CD4-positive, alpha-beta T cell (primary cell): ENCODE measurements at regions not wholly inside any gene's neighbourhood (a gene's known extent, or its start where the extent isn't known, plus 50 kb on each side); places are given as distances from the start of the nearest gene placed in this dataset.

ENCODE experiments used
- ATAC-seq: fragments of 200-7000 bp; cut with Tn5 transposase; one replicate; pipeline ENCODE4 v1.10.0; 2022; ENCODE audit warnings: mild to moderate bottlenecking; ENCODE audit not compliant: poor library complexity
- CTCF ChIA-PET: fragments of 350-600 bp; sonication (Branson Sonifier 250); formaldehyde crosslinking; loops from one replicate; lab custom pipeline; 2021; ENCODE audit warnings: antibody characterized with exemption, inconsistent platforms; lab: Charles Lee
- POLR2A ChIA-PET: fragments of 350-600 bp; sonication (Branson Sonifier 250); formaldehyde crosslinking; loops from one replicate; lab custom pipeline; 2021; ENCODE audit warnings: antibody characterized with exemption, inconsistent platforms; lab: Charles Lee
- DNase-seq, 14 experiments: peaks; one replicate each; pipeline ENCODE4 v3.0.0-alpha.2; 2013 to 2020; ENCODE audit warnings: mixed read lengths in 2 of 14
- H3K27ac ChIP-seq, 2 donors: one replicate each; pipeline versions ENCODE4 v1.5.1 to v1.7.0; 2013; ENCODE audit warnings: low read length in 2 of 2, low read depth in 1 of 2, mild to moderate bottlenecking in 1 of 2
- H3K27me3 ChIP-seq, 2 experiments: 1 replicate in 1 of 2; 2 replicates in 1 of 2; pipeline versions ENCODE4 v1.6.1 to v1.7.0; 2013; ENCODE audit warnings: low read length in 2 of 2, control low read depth in 1 of 2, mild to moderate bottlenecking in 1 of 2, moderate library complexity in 1 of 2; ENCODE audit not compliant: insufficient read depth in 2 of 2, control insufficient read depth in 1 of 2
- H3K36me3 ChIP-seq: one replicate; pipeline ENCODE4 v1.6.1; 2013; ENCODE audit warnings: low read length, control low read depth; ENCODE audit not compliant: insufficient read depth
- H3K4me1 ChIP-seq: one replicate; pipeline ENCODE4 v1.6.1; 2013; ENCODE audit warnings: low read length, control low read depth; ENCODE audit not compliant: insufficient read depth
- H3K4me3 ChIP-seq: one replicate; pipeline ENCODE4 v1.5.1; 2013; ENCODE audit warnings: mild to moderate bottlenecking, low read length, moderate library complexity
- H3K9me3 ChIP-seq, 2 experiments: 1 replicate in 1 of 2; 2 replicates in 1 of 2; pipeline versions ENCODE4 v1.6.1 to v1.7.0; 2013; ENCODE audit warnings: low read length in 2 of 2, mild to moderate bottlenecking in 2 of 2, control low read depth in 1 of 2, moderate library complexity in 1 of 2; ENCODE audit not compliant: control insufficient read depth in 1 of 2, insufficient read depth in 1 of 2
- H3K27ac Mint-ChIP-seq: one replicate; pipeline ENCODE4 v1.8.0; 2020; ENCODE audit warnings: mixed read lengths
- H3K27me3 Mint-ChIP-seq: one replicate; pipeline ENCODE4 v1.8.0; 2021; ENCODE audit warnings: mixed read lengths
- H3K36me3 Mint-ChIP-seq: one replicate; pipeline ENCODE4 v1.8.0; 2021; ENCODE audit warnings: low read depth, mixed read lengths
- H3K4me1 Mint-ChIP-seq: one replicate; pipeline ENCODE4 v1.8.0; 2021; ENCODE audit warnings: low read depth, mixed read lengths
- H3K4me3 Mint-ChIP-seq: one replicate; pipeline ENCODE4 v1.8.0; 2020; ENCODE audit warnings: mild to moderate bottlenecking, mixed read lengths
- H3K9me3 Mint-ChIP-seq: one replicate; pipeline ENCODE4 v1.8.0; 2020; ENCODE audit warnings: mixed read lengths
- CTCF ChIP-seq: fragments of 200-600 bp; IDR thresholded peaks from one replicate; pipeline ENCODE4 v1.8.0; 2022; ENCODE audit warnings: antibody characterized with exemption, mild to moderate bottlenecking
- intact Hi-C, 2 experiments: fragments of 100-400 bp; cut with DNase I in 1 of 2; cut with micrococcal nuclease in 1 of 2; formaldehyde crosslinking; loops; one replicate each; pipeline versions ENCODE4 v1.15.1 to v1.9.0; 2023 to 2025; cut with DNase I, micrococcal nuclease

- H3K27ac Mint-ChIP-seq = no peak overlapping the region
- H3K4me3 ChIP-seq = no peak overlapping the region
- DNase-seq = no peak
- no peaks in the 10 kb centered on the region for H3K27me3 ChIP-seq
- ChIA-PET CTCF (interaction anchor here (2.6 kb wide), 1 partner anchor 46 kb away, joined by 9 read pairs; no protein-coding TSS in a partner anchor), POLR2A (no interaction called here)
- H3K4me1 Mint-ChIP-seq = peaks cover 7% of the 10 kb centered on the region
- H3K4me1 ChIP-seq = peaks cover 8% of the 10 kb centered on the region
- ATAC-seq = no peak
- H3K27ac ChIP-seq = no peak overlapping the region
- H3K9me3 ChIP-seq = no peaks in the 10 kb centered on the region
- TF ChIP-seq CTCF = no peak
- no peaks in the 10 kb centered on the region for H3K36me3 ChIP-seq
- H3K4me3 Mint-ChIP-seq = no peak overlapping the region
- H3K9me3 Mint-ChIP-seq = no peaks in the 10 kb centered on the region
- intact Hi-C loops = loop anchor here in 1 of 2 experiments (10.0 kb wide), 1 partner anchor 316 kb away; no protein-coding TSS in a partner anchor
- H3K27me3 Mint-ChIP-seq = peaks cover 2% of the 10 kb centered on the region
- H3K36me3 Mint-ChIP-seq = no peaks in the 10 kb centered on the region
Measured at GRCh38 chr1:204760757-204761156, 75.2 kb upstream of the LRRN2 start.

- peak; percentile 37 to 80 (median 56) for DNase-seq
- peak overlapping the region; percentile 30 for H3K4me3 Mint-ChIP-seq
- no peak overlapping the region for H3K4me3 ChIP-seq
Measured at GRCh38 chr1:204763773-204764427, 78.4 kb upstream of the LRRN2 start.

DNA sequence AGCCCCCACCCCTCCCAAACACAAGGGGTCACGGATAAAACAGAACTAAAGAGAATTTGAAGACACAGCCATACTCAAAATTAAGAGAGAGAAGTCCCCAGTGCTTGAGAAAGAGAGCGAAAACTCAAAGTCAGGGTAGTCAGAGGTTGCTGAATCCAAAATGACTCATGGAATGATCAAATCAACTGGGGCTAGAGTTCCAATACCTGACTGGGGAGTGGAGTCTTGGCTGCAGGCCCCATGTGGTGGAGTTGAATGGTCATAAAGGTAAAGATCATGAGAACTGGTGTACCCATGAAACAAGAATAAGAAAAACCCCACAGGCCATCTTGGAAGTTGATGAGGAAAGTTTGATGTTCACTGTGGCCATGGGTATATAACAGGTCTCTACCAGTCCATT is 84.5 kb upstream of the LRRN2 start:
- H3K9me3 Mint-ChIP-seq = no peaks in the 10 kb centered on the region
- H3K27ac ChIP-seq = no peak overlapping the region
- no peak overlapping the region for H3K4me3 ChIP-seq
- intact Hi-C loops = loop anchor here in 1 of 2 experiments (10.0 kb wide), 1 partner anchor 325 kb away; no protein-coding TSS in a partner anchor
- ChIA-PET POLR2A (no interaction called here), CTCF (no interaction called here)
- no peaks in the 10 kb centered on the region for H3K36me3 Mint-ChIP-seq
- H3K36me3 ChIP-seq = no peaks in the 10 kb centered on the region
- H3K27me3 Mint-ChIP-seq = peaks cover 57% of the 10 kb centered on the region
- peaks cover 10 to 11% of the 10 kb centered on the region in 2 experiments for H3K27me3 ChIP-seq
- no peak for DNase-seq
- no peak for ATAC-seq
- H3K27ac Mint-ChIP-seq = no peak overlapping the region
- no peaks in the 10 kb centered on the region for H3K4me1 ChIP-seq
- no peaks in the 10 kb centered on the region for H3K9me3 ChIP-seq
- H3K4me3 Mint-ChIP-seq = no peak overlapping the region
- no peaks in the 10 kb centered on the region for H3K4me1 Mint-ChIP-seq
- TF ChIP-seq CTCF = no peak

More at GRCh38 chr1:204763773-204764427, 78.4 kb upstream of the LRRN2 start:
- peaks cover 0 to 3% of the 10 kb centered on the region in 2 experiments for H3K27me3 ChIP-seq
- no peaks in the 10 kb centered on the region for H3K36me3 ChIP-seq
- no peak overlapping the region for H3K27ac Mint-ChIP-seq
- CTCF ChIA-PET = interaction anchor here (0.9 to 1.8 kb wide), 5 partner anchors 15 to 198 kb away, joined by 3 to 8 read pairs (median 5); no protein-coding TSS in a partner anchor
- H3K9me3 Mint-ChIP-seq = no peaks in the 10 kb centered on the region
- no peak overlapping the region for H3K27ac ChIP-seq
- POLR2A ChIA-PET = interaction anchor here (0.6 kb wide), 1 partner anchor 251 kb away, joined by 4 read pairs; no protein-coding TSS in a partner anchor
- peaks cover 7% of the 10 kb centered on the region for H3K4me1 Mint-ChIP-seq
- peak; percentile 78 for TF ChIP-seq CTCF
- H3K4me1 ChIP-seq = peaks cover 8% of the 10 kb centered on the region
- H3K9me3 ChIP-seq = no peaks in the 10 kb centered on the region
- intact Hi-C loops = loop anchor here (1.0 to 10.0 kb wide), 3 partner anchors 198 to 319 kb away; no protein-coding TSS in a partner anchor
- peak; percentile 98 for ATAC-seq
- H3K27me3 Mint-ChIP-seq = peaks cover 24% of the 10 kb centered on the region
- no peaks in the 10 kb centered on the region for H3K36me3 Mint-ChIP-seq
